ENCODE measurements at regions not wholly inside any gene's neighbourhood (a gene's known extent, or its start where the extent isn't known, plus 50 kb on each side); places are given as distances from the start of the nearest gene placed in this dataset.

DNA sequence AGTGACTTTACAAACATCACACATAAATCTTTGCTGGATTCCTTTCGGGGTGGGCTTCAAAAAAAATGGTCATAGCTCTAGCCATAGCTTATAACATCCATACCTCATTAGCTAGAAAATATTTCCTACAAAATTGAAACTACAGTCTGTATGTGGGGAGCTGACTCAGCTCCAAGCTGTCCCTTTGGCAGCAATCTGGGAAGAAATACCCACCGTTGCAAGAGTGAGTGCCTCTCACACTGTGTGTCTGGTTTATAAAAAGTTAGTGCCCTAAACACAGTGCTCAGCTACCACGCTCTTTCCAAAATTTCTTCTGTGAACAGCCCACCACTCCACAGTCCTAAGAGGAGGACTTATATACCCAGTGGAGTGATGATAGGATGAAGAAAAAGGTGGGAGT, 170.1 kb downstream of the RBM43 start:
- no peaks in the 10 kb centered on the region for H3K4me1 ChIP-seq (ENCODE audit: insufficient read depth)
- H3K4me3 ChIP-seq = no peak overlapping the region
- no peak overlapping the region for H3K9ac ChIP-seq
- peak; percentile 40 for DNase-seq
- no peak for TF ChIP-seq EZH2phosphoT487 (IDR thresholded peaks at IDR 0.05; ENCODE audit: insufficient read depth, low read depth)
- no peak for TF ChIP-seq EZH2 (IDR thresholded peaks at IDR 0.05; ENCODE audit: insufficient read depth, poor library complexity, severe bottlenecking)
- no peak overlapping the region for H3K4me2 ChIP-seq (ENCODE audit: unreplicated experiment)
- in situ Hi-C loops (cut with MboI) = no loop called here
- H2AFZ ChIP-seq = no peak overlapping the region
- no peak overlapping the region for H3K27ac ChIP-seq
- no peaks in the 10 kb centered on the region for H3K27me3 ChIP-seq (replicated peaks; ENCODE audit: insufficient read depth)
- H3K79me2 ChIP-seq (ENCODE audit: insufficient read depth) = no peaks in the 10 kb centered on the region
- no peaks in the 10 kb centered on the region for H3F3A ChIP-seq (ENCODE audit: insufficient read depth)
- no peaks in the 10 kb centered on the region for H3K36me3 ChIP-seq (ENCODE audit: low read depth)
- 44 to 47% methylated on average over 3 of the region's 3 CpGs for WGBS, 2 experiments (ENCODE audit: low coverage in 1 of 2, low lambda C conversion rate in 2 of 2, missing lambda C conversion rate in 2 of 2)
- H4K20me1 ChIP-seq (ENCODE audit: insufficient read depth) = no peaks in the 10 kb centered on the region
- no peaks in the 10 kb centered on the region for H3K9me3 ChIP-seq (ENCODE audit: low read depth)
- no peaks in the 10 kb centered on the region for H3K9me2 ChIP-seq (ENCODE audit: insufficient read depth)

DNA sequence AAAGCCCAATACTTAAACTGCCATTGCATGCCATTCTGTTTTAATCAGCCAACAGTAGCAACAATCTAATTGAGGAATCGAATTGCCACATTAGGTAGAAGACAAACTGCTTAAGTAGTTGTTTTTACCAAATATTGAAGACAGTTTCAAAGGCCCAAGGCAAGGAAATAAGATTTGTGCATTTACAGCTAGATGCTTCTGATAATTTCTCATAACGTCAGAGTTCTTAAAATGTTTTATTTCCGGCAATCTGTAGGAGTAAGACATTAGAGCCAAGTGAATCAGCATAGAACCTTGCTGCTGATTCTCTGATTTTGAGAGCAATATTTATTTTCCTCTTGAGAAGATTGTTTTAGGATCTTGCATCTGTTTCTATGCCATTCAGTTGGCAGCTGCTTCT, 174.3 kb downstream of the RBM43 start:
- no peaks in the 10 kb centered on the region for H3K27me3 ChIP-seq (replicated peaks; ENCODE audit: insufficient read depth)
- no peak overlapping the region for H3K9ac ChIP-seq
- no peak overlapping the region for H3K27ac ChIP-seq
- no peak overlapping the region for H3K4me3 ChIP-seq
- TF ChIP-seq EZH2phosphoT487 (IDR thresholded peaks at IDR 0.05; ENCODE audit: insufficient read depth, low read depth) (no peak), EZH2 (IDR thresholded peaks at IDR 0.05; ENCODE audit: insufficient read depth, poor library complexity, severe bottlenecking) (no peak)
- H3K9me3 ChIP-seq (ENCODE audit: low read depth) = no peaks in the 10 kb centered on the region
- H2AFZ ChIP-seq = no peak overlapping the region
- H3K79me2 ChIP-seq (ENCODE audit: insufficient read depth) = no peaks in the 10 kb centered on the region
- H3K9me2 ChIP-seq (ENCODE audit: insufficient read depth) = no peaks in the 10 kb centered on the region
- no peak for DNase-seq
- H3K4me1 ChIP-seq (ENCODE audit: insufficient read depth) = no peaks in the 10 kb centered on the region
- H3K4me2 ChIP-seq (ENCODE audit: unreplicated experiment) = no peak overlapping the region
- no peaks in the 10 kb centered on the region for H3F3A ChIP-seq (ENCODE audit: insufficient read depth)
- in situ Hi-C loops (cut with MboI) = no loop called here
- H4K20me1 ChIP-seq (ENCODE audit: insufficient read depth) = no peaks in the 10 kb centered on the region
- 80 to 83% methylated on average over 3 of the region's 3 CpGs for WGBS, 2 experiments (ENCODE audit: low coverage in 1 of 2, low lambda C conversion rate in 2 of 2, missing lambda C conversion rate in 2 of 2)
- no peaks in the 10 kb centered on the region for H3K36me3 ChIP-seq (ENCODE audit: low read depth)

DNA sequence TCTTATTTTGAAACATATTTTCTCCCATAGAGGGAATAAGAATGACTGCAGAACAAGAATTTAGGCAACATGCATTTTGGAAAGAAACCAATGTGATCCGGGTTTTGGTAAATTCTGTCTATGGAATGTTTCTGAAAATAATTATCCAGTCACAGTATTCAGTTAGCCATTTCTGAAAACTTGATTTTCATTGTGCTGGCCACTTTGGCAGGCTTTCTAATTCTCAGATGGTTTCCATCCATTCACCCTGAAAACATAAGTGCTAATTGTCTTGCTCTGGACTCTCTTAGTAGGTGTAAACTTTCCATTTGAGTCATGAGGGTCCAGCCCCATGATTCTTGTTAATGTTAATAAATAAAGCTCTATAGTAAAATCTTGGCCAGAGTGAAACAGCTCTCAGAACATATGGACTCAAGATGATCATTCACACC, 176.5 kb downstream of the RBM43 start:
- no peak overlapping the region for H3K9ac ChIP-seq
- no peak overlapping the region for H3K4me3 ChIP-seq
- H3K9me2 ChIP-seq (ENCODE audit: insufficient read depth) = no peaks in the 10 kb centered on the region
- 0 to 6% methylated on average over 1 of the region's 1 CpG for WGBS, 2 experiments (ENCODE audit: low coverage in 1 of 2, low lambda C conversion rate in 2 of 2, missing lambda C conversion rate in 2 of 2)
- H3K9me3 ChIP-seq (ENCODE audit: low read depth) = no peaks in the 10 kb centered on the region
- H3F3A ChIP-seq (ENCODE audit: insufficient read depth) = no peaks in the 10 kb centered on the region
- H3K79me2 ChIP-seq (ENCODE audit: insufficient read depth) = no peaks in the 10 kb centered on the region
- in situ Hi-C loops (cut with MboI) = no loop called here
- no peak overlapping the region for H3K27ac ChIP-seq
- no peak overlapping the region for H3K4me2 ChIP-seq (ENCODE audit: unreplicated experiment)
- no peaks in the 10 kb centered on the region for H3K4me1 ChIP-seq (ENCODE audit: insufficient read depth)
- no peaks in the 10 kb centered on the region for H3K36me3 ChIP-seq (ENCODE audit: low read depth)
- H4K20me1 ChIP-seq (ENCODE audit: insufficient read depth) = no peaks in the 10 kb centered on the region
- H3K27me3 ChIP-seq (replicated peaks; ENCODE audit: insufficient read depth) = no peaks in the 10 kb centered on the region
- TF ChIP-seq EZH2 (IDR thresholded peaks at IDR 0.05; ENCODE audit: insufficient read depth, poor library complexity, severe bottlenecking) (no peak), EZH2phosphoT487 (IDR thresholded peaks at IDR 0.05; ENCODE audit: insufficient read depth, low read depth) (no peak)
- H2AFZ ChIP-seq = no peak overlapping the region
- no peak for DNase-seq

DNA sequence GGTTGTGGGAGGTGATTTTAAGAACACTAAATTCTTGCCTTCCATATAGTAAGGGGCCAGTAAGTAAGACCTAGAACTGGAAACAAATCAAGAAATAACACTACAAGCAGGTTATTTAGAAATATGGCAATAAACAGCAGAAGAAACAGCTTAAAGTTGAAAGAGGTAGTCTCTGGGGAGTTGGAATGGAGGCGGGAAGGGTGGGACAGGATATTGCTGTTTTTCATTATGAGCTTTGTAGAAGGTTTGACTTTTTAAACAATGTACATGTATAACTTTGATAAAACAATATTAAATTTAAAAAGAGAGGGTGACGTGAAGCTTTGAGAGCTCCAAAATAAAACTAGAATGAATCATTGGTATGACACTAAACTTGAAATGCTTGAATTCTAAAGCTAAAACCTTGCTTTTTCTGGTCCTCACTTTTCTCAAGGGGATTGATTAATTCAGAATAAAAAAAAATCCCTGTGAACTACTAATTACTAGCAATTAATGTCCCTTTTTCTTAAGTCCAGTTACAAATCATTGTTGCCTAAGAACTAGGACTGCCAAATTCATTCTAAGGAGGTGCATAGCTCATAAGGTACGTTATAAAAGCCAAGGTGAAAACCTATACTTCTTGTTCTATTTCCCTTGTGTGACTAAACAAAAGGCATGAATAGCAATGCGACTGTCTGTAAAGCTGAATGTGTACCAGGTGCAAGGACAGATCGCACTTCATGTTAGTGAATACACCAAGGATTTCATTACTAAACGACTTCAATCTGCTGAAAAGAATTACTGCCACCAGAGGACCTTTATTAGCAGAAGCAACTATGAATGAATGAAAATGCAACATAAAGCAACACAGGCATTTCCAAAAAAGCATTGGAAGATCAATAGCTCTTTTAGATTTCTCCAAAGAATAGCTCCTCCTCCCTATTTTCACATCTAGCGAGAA, 177.5 kb downstream of the RBM43 start:
- Histone ChIP-seq H3K79me2 (ENCODE audit: insufficient read depth) (no peaks in the 10 kb centered on the region), H3K9me2 (ENCODE audit: insufficient read depth) (no peaks in the 10 kb centered on the region), H3K4me1 (ENCODE audit: insufficient read depth) (no peaks in the 10 kb centered on the region), H3K36me3 (ENCODE audit: low read depth) (no peaks in the 10 kb centered on the region), H3K27me3 (replicated peaks; ENCODE audit: insufficient read depth) (no peaks in the 10 kb centered on the region), H3K9me3 (ENCODE audit: low read depth) (no peaks in the 10 kb centered on the region), H4K20me1 (ENCODE audit: insufficient read depth) (no peaks in the 10 kb centered on the region), H3K9ac (no peak overlapping the region), H2AFZ (no peak overlapping the region), H3K4me3 (no peak overlapping the region), H3K27ac (no peak overlapping the region), H3K4me2 (ENCODE audit: unreplicated experiment) (no peak overlapping the region), H3F3A (ENCODE audit: insufficient read depth) (no peaks in the 10 kb centered on the region)
- peak; percentile 10 for DNase-seq
- TF ChIP-seq EZH2phosphoT487 (IDR thresholded peaks at IDR 0.05; ENCODE audit: insufficient read depth, low read depth) (no peak), EZH2 (IDR thresholded peaks at IDR 0.05; ENCODE audit: insufficient read depth, poor library complexity, severe bottlenecking) (no peak)
- in situ Hi-C loops (cut with MboI) = no loop called here
- 63 to 65% methylated on average over 7 of the region's 7 CpGs for WGBS, 2 experiments (ENCODE audit: low coverage in 1 of 2, low lambda C conversion rate in 2 of 2, missing lambda C conversion rate in 2 of 2)
